GM20431 (cell line): ENCODE measurements at regions not wholly inside any gene's neighbourhood (a gene's known extent, or its start where the extent isn't known, plus 50 kb on each side); places are given as distances from the start of the nearest gene placed in this dataset.
"Not testable (repeated sequence)": the region's sequence is repeated elsewhere in the genome, so short reads cannot be mapped to it uniquely, and the experiment has no call there.

Source experiments
- in situ Hi-C: fragments of 300-500 bp; cut with MseI, MboI; formaldehyde crosslinking; loops from one replicate; pipeline ENCODE4 v1.15.0; 2020; ENCODE audit warnings: low sequenced_read_pairs; ENCODE audit not compliant: unreplicated experiment

DNA sequence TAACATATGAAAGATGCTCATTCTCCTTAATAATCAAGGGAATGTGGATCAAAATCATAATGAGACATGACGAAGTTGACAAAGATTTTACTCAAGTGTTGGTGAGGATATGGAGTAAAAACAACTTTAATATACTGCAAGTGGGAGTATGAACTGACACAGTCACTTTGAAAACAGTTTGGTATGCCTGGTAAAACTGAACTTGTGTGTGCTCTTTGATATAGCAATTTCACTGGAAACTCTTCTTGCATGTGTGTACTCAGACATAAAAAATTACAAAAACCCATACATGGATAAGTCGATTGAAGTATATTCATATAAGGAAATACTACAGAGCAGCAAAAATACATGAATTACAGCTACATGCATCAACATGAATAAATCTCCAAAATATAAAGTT is 182.5 kb downstream of the NFKBIZ start:
- in situ Hi-C loops: no loop called here

DNA sequence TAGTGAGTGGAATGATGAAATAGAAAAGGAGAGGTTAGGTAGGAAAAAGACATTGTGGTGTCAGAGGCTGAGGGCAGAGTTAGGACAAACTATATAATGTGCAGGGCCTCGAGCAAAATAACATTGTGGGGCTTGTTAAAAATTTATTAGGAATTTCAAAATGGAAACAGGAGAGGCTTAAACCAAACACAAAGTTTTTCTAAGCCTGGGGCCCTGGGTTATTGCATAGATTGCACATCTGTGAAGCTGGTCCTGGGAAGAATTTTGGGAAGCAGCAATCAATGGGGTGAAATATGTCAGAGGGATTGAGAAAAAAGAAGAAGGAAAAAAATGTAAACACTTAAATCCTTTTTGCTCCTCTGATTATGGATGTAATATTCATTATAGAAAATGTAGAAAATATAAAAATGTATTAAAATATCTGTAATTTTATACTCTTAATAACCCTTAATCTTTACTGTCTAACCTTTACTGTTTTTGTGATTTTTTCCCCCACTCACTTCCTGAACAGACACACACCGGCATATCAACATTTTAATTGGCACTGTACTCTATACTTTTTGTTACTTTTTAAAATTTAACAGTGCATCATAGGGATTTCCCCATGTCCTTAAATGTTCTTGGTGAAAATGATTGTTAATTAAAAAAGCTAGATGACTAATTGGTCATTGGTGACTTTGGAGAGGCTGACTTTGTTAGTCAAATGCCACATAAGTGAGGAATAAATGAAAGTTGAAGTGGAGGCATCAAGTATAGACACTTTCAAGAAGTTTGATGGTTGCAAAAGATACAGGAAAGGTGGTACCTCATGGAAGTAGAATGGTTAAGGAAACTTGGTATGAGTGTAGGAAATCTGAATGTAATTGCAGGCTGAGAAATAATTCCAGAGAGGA is 183.4 kb downstream of the NFKBIZ start:
- in situ Hi-C loops: no loop called here

DNA sequence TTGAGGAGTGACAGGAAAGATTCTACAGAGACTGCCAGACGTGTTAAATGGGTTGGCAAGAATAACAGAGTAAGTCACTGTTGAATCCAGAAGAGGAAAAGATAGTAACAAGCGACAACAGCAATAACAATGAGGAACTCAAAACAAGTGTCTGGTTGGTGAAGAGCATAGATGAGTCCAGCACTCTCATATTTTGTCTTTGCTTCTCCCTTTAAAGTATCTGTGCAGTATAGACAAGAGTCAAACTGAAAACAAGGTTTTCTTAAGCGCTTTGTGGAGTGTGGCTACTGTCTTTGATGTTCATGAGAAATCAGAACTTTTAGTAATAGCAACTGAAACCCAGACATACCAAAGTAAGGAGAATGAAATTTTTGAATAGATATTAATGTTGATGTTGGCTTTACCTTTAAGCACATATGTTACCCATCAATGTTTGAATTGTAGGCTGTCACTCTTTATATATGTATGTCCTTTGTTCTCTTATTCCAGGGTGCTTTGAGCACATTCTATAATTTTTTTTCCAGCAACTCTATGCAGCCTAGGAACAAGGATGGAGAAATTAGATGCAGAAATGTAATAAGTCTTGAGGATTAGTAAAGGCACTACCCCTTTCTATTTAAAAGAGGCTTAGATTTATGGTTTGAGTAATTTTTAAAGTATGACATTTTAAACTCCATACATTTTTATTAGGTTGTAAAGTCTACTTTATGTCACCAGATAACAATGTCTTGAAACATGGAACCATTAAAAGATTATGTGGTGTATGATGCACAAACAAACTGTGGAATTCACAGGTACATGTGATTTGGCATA is 185.5 kb downstream of the NFKBIZ start:
- in situ Hi-C loops: no loop called here

DNA sequence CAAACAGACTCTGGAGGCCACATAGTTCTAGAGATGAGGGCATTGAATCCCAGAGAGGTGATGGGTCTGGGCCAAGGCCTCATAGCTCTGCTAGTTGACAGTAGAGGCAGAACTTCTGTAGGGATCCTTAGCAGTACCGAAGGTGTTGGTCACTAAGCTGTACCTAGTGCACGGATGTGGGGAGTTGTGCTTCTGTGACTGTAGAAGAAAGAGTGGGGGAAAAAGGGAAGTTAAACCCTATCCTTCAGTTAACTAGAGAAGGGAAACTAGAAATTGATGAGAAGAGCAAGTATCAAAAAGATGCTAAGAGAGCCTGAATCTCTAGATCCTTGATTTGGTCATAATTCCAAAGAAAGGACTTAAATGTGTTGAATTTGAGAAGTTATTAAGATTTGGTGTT is 186.7 kb downstream of the NFKBIZ start:
- in situ Hi-C loops: no loop called here

DNA sequence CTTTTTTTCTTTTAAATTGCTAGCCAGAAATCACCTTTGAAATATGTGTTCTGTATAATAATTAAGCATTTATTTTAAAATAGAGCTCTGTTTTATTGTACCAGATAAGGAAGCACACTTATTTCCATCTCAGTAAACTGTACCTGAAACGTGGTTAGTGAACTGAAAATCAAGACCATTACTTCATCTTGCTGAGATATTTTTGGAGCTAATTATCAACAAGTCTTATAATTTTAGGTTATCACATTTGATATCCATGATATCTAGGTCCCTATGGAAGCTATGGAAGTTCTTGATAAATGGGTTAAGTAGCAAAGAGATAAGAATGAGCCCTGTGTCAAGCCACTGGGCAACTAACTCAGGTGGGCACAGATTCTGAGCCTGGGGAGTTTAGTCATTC is 187.2 kb downstream of the NFKBIZ start:
- in situ Hi-C loops: no loop called here

DNA sequence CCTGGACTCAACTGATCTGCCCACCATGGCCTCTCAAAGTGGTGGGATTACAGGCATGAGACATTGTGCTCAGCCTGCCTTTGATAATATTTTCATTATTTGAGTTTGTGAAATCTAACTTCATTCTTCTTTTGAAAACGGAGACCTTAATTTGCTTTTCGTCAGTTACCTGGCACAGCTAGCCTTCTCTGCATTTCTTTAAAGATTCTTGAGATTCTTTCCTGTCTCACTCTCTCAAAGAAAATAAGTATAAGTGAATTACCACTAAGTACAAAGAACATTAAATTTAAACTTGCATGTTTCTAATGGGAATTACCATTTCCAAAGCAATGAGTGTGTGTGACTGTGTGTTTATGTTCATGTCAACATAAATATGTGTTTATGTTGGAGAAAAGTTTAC is 187.9 kb downstream of the NFKBIZ start:
- in situ Hi-C loops: no loop called here

DNA sequence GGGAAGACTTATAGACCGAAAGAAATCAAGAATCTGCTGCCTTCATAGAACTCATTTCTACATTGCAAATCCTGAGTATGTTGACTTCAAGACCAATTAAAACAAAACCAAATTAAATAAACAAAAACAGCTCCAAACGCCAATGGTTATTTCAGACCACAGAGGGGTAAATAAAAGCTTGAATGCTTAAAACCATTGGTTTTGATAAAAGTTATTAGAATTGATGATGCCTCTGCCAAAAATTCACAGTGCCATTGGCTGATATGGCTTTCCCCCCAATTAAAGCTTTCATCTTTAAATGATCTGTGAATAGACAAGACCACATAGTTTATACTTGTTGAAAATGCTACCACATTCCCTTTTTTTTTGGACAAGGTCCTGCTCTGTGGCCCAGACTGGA is 188.5 kb downstream of the NFKBIZ start:
- in situ Hi-C loops: no loop called here

DNA sequence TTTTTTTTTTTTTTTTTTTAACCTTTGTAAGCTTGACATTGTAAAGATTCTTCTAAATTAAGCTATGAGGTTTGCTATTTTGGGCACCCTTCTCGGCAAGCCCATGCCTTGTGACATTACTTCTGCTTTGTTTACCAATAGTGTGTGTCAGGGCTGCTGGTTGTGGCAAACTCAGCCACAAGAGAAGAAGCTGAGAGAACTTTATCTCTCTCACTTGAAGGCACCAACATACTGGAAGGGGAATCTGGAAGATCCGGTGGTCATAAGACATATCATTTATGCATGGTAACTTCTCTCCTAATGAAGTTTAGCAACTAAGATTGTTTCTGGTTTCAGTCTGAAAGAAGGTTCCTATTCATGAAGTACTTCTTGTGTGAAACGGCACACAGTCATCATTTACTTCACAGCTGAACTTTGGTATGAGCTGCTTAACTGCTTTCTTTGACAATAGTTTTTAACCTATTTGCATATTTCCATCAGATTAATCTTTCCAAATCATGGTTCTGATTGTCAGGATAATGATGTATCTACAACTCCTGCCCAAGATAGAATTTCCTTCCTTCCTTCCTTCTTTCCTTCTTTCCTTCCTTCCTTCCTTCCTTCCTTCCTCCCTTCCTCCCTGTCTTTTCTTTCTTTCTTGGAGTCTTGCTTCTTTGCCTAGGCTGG is 189.3 kb downstream of the NFKBIZ start:
- in situ Hi-C loops: no loop called here

DNA sequence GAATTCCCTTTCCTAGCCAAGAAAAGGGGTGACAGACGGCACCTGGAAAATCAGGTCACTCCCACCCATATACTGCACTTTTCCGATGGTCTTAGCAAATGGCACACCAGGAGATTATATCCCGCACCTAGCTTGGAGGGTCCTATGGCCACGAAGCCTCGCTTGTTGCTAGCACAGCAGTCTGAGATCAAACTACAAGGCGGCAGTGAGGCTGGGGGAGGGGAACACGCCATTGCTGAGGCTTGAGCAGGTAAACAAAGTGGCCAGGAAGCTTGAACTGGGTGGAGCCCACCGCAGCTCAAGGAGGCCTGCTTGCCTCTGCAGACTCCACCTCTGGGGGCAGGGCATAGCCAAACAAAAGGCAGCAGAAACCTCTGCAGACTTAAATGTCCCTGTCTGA is 190.8 kb downstream of the NFKBIZ start:
- in situ Hi-C loops: not testable (repeated sequence)

DNA sequence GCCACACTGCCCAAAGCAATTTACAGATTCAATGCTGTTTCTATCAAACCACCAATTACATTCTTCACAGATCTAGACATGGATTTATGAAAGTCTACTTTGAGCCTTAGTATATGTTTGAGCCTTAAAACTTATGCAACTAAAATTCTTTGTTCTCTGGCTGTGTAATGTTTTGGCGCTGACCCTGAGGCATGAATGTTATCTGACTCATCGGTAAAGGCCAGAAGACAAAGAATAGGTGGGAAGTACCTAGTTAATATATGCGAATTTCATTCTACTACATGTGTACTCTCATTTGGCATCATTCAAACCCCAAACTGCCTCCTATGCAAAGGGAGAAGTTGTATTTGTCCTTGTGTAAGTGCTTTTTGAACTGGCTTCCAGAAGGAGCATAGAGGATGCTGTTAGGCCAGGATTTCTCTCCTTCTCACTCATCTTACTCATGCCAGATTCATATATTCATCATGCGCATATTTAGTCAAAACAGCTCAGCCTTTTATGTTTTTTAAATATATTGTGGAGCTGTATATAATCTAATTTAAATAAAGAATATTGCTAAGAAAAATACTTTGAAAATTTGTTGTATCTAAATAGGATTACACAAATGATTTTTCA is 204.2 kb downstream of the NFKBIZ start:
- in situ Hi-C loops: no loop called here

DNA sequence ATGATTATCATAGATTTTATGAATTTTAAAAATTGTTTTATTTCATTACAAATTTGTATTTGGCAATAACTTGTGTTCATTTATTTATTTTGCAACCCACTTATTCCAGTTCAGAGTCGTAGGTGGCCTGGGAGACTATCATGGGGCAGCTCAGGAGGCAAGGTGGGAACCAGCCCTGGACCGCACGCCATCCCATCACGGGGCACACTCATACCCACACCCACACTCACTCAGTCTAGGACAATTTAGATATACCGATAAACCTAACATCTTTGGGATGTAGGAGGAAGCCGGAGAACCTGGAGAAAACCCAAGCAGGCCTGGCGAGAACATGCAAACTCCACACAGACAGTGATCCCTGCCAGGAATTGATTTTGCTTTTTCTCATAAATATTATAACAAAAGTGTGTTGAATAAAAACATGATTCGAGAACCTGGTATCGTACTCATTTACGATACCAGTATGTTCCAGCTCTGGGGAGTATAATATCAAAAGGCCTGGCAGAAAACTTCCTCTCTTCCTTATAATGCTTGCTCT is 205.3 kb downstream of the NFKBIZ start:
- in situ Hi-C loops: no loop called here

DNA sequence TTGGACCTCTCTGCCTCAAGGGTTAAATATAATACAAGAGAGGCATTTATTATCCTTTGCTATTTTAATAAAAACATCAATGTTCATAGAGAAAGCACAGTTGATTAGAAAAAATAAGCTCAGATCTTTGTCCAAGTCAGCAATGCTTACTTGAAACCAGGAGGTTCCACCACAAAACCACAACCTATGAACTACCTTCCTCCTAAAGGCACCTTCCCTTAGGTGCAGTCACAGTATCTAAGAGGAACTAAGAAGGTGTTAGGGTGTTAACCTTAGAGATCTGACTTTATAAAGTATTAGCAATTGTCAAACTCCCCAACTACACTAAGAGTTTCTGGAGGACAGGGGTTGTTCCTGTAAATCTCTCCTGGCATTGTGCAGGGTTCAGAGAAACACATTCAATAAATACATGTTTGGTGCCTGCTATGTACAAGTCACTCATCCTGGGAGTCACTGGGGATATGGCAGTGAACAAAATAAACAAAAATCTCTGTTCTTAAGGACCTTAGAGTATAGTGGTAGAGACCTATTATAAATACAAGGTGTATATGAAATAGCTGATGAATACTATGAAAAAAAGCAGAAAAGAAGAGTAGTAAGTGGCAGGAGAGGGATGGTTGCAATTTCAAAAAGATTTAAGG is 208.6 kb downstream of the NFKBIZ start:
- in situ Hi-C loops: no loop called here

DNA sequence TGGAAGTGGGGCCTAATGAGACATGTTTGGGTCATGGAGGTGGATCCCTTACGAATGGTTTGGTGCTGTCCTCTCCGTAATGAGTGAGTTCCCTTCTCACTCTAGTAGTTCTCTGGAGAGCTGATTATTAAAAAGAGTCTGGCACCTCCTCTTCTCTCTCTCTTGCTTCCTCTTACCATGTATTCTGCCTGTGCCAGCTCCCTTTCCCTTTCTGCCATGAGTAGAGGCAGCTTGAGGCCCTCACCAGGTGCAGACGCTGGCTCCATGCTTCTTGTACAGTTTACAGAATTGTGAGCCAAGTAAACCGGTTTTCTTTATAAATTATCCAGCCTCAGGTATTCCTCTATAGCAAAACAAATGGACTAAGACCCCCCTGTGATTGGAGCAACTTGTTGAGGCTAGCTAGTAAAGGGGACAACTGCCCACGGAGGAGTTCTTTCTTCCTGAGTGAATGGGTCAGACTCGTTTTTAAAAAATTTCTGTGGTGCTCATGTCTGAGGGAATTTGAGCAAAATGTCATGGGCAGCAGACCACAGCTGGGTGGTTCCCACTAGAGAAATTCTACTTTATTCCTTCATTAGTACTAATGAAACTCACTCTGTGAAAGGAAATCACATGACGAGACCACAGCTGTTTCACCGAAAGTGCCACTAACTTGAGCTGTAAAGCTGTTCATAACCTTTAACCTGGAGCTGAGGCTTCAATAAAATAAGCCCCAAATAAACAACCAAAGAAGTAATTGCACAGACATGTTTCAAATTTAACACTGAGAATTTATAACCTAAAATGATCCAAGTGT is 210.0 kb downstream of the NFKBIZ start:
- in situ Hi-C loops: no loop called here

DNA sequence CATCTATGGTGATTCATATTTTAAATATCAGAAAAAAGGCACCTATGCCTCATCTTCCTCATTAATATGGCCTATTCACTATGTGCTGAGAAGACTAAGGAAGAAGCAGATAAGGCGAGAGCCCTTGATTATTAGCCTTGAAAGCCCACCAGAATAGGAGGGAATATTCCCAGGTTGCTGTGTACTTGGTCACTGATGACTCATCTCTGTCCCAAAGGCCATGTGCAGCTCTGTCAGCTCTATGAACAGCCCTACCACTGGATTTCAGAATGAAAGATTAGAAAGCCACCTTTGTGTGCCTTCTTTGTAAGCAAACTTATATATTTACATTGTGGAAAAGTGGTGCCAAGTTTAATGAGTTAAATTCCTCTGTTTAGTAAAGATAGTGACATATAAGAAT is 211.5 kb downstream of the NFKBIZ start:
- in situ Hi-C loops: no loop called here

DNA sequence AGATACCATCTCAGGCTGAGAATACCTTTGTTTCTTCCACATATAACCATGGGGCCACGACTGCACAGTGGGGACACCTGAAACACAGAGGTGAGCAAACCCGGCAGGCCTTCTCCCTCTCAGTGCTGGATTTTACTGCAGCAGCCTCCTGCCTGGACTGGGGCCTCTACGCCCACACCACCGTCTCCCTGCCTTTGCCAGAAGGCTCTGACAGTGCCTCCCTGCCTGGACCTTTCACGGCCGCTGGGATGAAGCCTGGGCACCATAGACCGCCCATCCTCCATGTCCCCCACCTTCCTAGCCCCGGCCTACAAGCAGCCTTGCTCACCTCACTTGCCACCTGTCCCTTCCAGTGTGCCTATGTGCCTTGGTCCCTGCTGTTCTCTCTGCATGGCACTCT is 214.3 kb downstream of the NFKBIZ start:
- in situ Hi-C loops: no loop called here

DNA sequence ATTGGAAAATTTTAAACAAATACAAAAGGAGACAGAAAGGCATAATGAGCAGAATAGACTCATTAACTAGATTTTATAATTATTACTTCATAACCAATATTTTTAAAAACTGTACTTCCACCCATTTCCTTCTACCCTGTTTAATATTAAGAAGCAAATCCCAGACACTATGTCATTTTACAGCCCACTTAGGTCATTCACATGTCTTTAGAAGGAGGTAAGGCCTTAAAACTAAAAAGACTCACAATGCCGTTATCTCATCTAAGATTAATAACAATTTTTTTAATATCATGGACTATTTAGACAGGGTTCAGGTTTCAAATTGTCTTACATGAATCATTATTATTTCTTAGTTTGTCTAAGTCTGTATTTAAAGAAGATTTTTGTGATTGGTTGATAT is 217.2 kb downstream of the NFKBIZ start:
- in situ Hi-C loops: no loop called here

DNA sequence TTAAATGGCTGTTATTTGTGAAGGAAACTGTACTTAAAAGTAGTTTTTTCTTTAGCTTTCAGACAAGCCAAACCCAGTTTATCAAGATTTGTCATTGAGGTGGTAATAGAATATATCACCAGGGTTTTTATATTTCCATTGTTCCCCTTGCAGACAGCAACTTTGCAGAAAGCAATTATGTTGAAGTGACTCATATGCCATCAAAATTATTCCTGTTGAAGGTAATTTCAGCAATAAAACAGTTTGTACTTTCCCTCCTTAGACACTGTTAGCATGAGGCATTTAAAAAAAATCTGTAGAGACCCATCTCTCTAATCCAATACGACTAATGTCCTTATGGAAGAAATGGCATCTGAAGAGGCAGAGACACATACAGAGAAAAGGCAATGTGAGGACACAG is 219.0 kb downstream of the NFKBIZ start:
- in situ Hi-C loops: no loop called here

DNA sequence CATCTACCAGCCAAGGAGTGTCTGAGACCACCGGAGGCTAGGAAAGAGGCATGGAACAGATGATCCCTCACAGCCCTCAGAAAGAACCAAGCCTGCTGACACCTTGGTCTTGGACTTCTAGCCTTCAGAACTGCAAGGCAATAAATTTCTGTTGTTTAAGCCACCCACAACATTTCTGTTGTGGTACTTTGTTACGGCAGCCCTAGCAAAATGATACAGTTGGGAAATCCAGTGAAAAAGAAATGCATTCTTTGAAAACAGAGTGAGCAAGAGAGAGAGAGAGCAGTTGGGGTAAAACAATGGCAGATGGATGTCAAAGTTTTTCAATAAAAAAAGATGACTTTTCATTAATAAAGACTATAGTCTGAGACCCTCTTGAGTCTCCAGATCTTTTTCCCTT is 219.4 kb downstream of the NFKBIZ start:
- in situ Hi-C loops: no loop called here

DNA sequence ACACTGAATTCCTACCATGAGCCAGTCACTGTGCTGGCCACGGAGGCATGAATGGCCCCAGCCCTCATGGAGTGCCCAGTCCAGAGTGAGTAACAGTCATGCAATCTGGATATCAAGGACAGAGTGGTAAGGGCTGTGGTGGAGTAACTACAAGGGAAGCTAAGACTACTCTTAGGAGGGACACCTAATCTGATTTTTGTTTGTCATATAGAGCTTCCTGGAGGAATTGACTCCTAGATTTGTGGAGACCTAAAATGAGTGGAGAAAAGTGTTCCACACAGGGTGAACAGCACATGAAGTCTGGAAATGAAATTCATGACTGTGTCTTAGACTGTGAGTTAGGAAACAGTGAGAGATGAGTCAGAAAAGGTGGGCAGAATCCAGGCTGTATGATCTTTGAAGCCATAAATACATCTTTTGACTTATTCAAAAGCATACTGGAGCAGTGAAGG is 219.9 kb downstream of the NFKBIZ start:
- in situ Hi-C loops: no loop called here
